ENCODE measurements at regions not wholly inside any gene's neighbourhood (a gene's known extent, or its start where the extent isn't known, plus 50 kb on each side); places are given as distances from the start of the nearest gene placed in this dataset.

GRCh38 chr2:207286106-207286505, 120.4 kb upstream of the KLF7 start:
- no peak for DNase-seq (ENCODE audit: extremely low read depth in 1 of 2, low read depth in 1 of 2)

- no peak for DNase-seq (ENCODE audit: extremely low read depth in 1 of 2, low read depth in 1 of 2)
These were observed 122.9 kb upstream of the KLF7 start for GRCh38 chr2:207288628-207289027.

- DNase-seq (ENCODE audit: extremely low read depth in 1 of 2, low read depth in 1 of 2) = no peak
These were observed 123.7 kb upstream of the KLF7 start for GRCh38 chr2:207289295-207290018.

GRCh38 chr2:207290833-207291624, 125.3 kb upstream of the KLF7 start:
- no peak for DNase-seq (ENCODE audit: extremely low read depth in 1 of 2, low read depth in 1 of 2)

- DNase-seq (ENCODE audit: extremely low read depth in 1 of 2, low read depth in 1 of 2) = no peak
These were observed 126.0 kb upstream of the KLF7 start for GRCh38 chr2:207291625-207292252.

- no peak for DNase-seq (ENCODE audit: extremely low read depth in 1 of 2, low read depth in 1 of 2)
These were observed 130.7 kb upstream of the KLF7 start for GRCh38 chr2:207296265-207296948.

GRCh38 chr2:207300817-207301216, 135.1 kb upstream of the KLF7 start:
- DNase-seq (ENCODE audit: extremely low read depth in 1 of 2, low read depth in 1 of 2) = no peak

GRCh38 chr2:207304761-207305160, 139.0 kb upstream of the KLF7 start:
- no peak for DNase-seq (ENCODE audit: extremely low read depth in 1 of 2, low read depth in 1 of 2)

- DNase-seq (ENCODE audit: extremely low read depth in 1 of 2, low read depth in 1 of 2) = no peak
These were observed 142.9 kb upstream of the KLF7 start for GRCh38 chr2:207308519-207309224.

GRCh38 chr2:207311316-207312005, 145.7 kb upstream of the KLF7 start:
- DNase-seq (ENCODE audit: extremely low read depth in 1 of 2, low read depth in 1 of 2) = peak in 1 of 2 donors; percentile 55

GRCh38 chr2:207312006-207312356, 146.2 kb upstream of the KLF7 start:
- DNase-seq (ENCODE audit: extremely low read depth in 1 of 2, low read depth in 1 of 2) = no peak

GRCh38 chr2:207313947-207314346, 148.2 kb upstream of the KLF7 start:
- DNase-seq (ENCODE audit: extremely low read depth in 1 of 2, low read depth in 1 of 2) = no peak

GRCh38 chr2:207315131-207315530, 149.4 kb upstream of the KLF7 start:
- no peak for DNase-seq (ENCODE audit: extremely low read depth in 1 of 2, low read depth in 1 of 2)

- no peak for DNase-seq (ENCODE audit: extremely low read depth in 1 of 2, low read depth in 1 of 2)
These were observed 150.7 kb upstream of the KLF7 start for GRCh38 chr2:207316484-207316883.

GRCh38 chr2:207316906-207317305, 151.2 kb upstream of the KLF7 start:
- no peak for DNase-seq (ENCODE audit: extremely low read depth in 1 of 2, low read depth in 1 of 2)

- no peak for DNase-seq (ENCODE audit: extremely low read depth in 1 of 2, low read depth in 1 of 2)
These were observed 151.7 kb upstream of the KLF7 start for GRCh38 chr2:207317378-207317984.

- DNase-seq (ENCODE audit: extremely low read depth in 1 of 2, low read depth in 1 of 2) = no peak
These were observed 152.5 kb upstream of the KLF7 start for GRCh38 chr2:207318181-207318628.

GRCh38 chr2:207319316-207319715, 153.6 kb upstream of the KLF7 start:
- DNase-seq (ENCODE audit: extremely low read depth in 1 of 2, low read depth in 1 of 2) = no peak

- DNase-seq (ENCODE audit: extremely low read depth in 1 of 2, low read depth in 1 of 2) = no peak
These were observed 154.8 kb upstream of the KLF7 start for GRCh38 chr2:207320381-207321159.

Data from stimulated activated CD8-positive, alpha-beta memory T cell treated with anti-CD3 and anti-CD28 coated beads, Interleukin-7, amount 100 ng/mL, for 48 hours (primary cell).